ENCODE measurements at regions not wholly inside any gene's neighbourhood (a gene's known extent, or its start where the extent isn't known, plus 50 kb on each side); places are given as distances from the start of the nearest gene placed in this dataset.

- no peak overlapping the region for H2AFZ ChIP-seq (ENCODE audit: low read depth, low read length, severe bottlenecking)
- no peaks in the 10 kb centered on the region for H3K27me3 ChIP-seq (ENCODE audit: low read length)
- H3F3A ChIP-seq (ENCODE audit: insufficient read depth): no peaks in the 10 kb centered on the region
- no peaks in the 10 kb centered on the region for H3K36me3 ChIP-seq (ENCODE audit: low read length)
- no peaks in the 10 kb centered on the region for H4K20me1 ChIP-seq (ENCODE audit: low read depth, low read length)
- no peak overlapping the region for H3K4me2 ChIP-seq (ENCODE audit: low read depth, low read length, poor library complexity, severe bottlenecking)
- no peak overlapping the region for H3K27ac ChIP-seq (ENCODE audit: low read depth, low read length)
- TF ChIP-seq CTCF (IDR thresholded peaks at IDR 0.05; ENCODE audit: insufficient read depth, low read length, poor library complexity, severe bottlenecking) (no peak), EZH2phosphoT487 (conservative IDR thresholded peaks at IDR 0.05; ENCODE audit: low read length) (no peak)
- H3K79me2 ChIP-seq (ENCODE audit: insufficient read depth, low read length): no peaks in the 10 kb centered on the region
- H3K4me3 ChIP-seq (ENCODE audit: insufficient read depth, low read length, poor library complexity, severe bottlenecking): no peak overlapping the region
- no peak overlapping the region for H3K9ac ChIP-seq (ENCODE audit: low read length)
- H3K9me3 ChIP-seq (ENCODE audit: insufficient read depth, low read length): no peaks in the 10 kb centered on the region
- H3K9me2 ChIP-seq (replicated peaks; ENCODE audit: insufficient read depth, low read length): no peaks in the 10 kb centered on the region
These were observed 1463.0 kb downstream of the HACE1 start for GRCh38 chr6:103396768-103397167.

- H3K4me3 ChIP-seq (ENCODE audit: insufficient read depth, low read length, poor library complexity, severe bottlenecking): no peak overlapping the region
- no peaks in the 10 kb centered on the region for H3F3A ChIP-seq (ENCODE audit: insufficient read depth)
- H3K4me2 ChIP-seq (ENCODE audit: low read depth, low read length, poor library complexity, severe bottlenecking): no peak overlapping the region
- H2AFZ ChIP-seq (ENCODE audit: low read depth, low read length, severe bottlenecking): no peak overlapping the region
- H3K27ac ChIP-seq (ENCODE audit: low read depth, low read length): no peak overlapping the region
- no peaks in the 10 kb centered on the region for H3K27me3 ChIP-seq (ENCODE audit: low read length)
- H3K9ac ChIP-seq (ENCODE audit: low read length): no peak overlapping the region
- H3K9me3 ChIP-seq (ENCODE audit: insufficient read depth, low read length): no peaks in the 10 kb centered on the region
- H4K20me1 ChIP-seq (ENCODE audit: low read depth, low read length): no peaks in the 10 kb centered on the region
- no peaks in the 10 kb centered on the region for H3K79me2 ChIP-seq (ENCODE audit: insufficient read depth, low read length)
- no peak for TF ChIP-seq CTCF (IDR thresholded peaks at IDR 0.05; ENCODE audit: insufficient read depth, low read length, poor library complexity, severe bottlenecking)
- no peak for TF ChIP-seq EZH2phosphoT487 (conservative IDR thresholded peaks at IDR 0.05; ENCODE audit: low read length)
- no peaks in the 10 kb centered on the region for H3K36me3 ChIP-seq (ENCODE audit: low read length)
- no peaks in the 10 kb centered on the region for H3K9me2 ChIP-seq (replicated peaks; ENCODE audit: insufficient read depth, low read length)
These were observed 1480.4 kb downstream of the HACE1 start for GRCh38 chr6:103379272-103379671.

- TF ChIP-seq EZH2phosphoT487 (conservative IDR thresholded peaks at IDR 0.05; ENCODE audit: low read length) (no peak), CTCF (IDR thresholded peaks at IDR 0.05; ENCODE audit: insufficient read depth, low read length, poor library complexity, severe bottlenecking) (no peak)
These were observed 1492.5 kb downstream of the HACE1 start for GRCh38 chr6:103367212-103367611.

More at GRCh38 chr6:103367212-103367611, 1492.5 kb downstream of the HACE1 start:
- Histone ChIP-seq H3K4me2 (ENCODE audit: low read depth, low read length, poor library complexity, severe bottlenecking) (no peak overlapping the region), H3K9me3 (ENCODE audit: insufficient read depth, low read length) (no peaks in the 10 kb centered on the region), H3K79me2 (ENCODE audit: insufficient read depth, low read length) (no peaks in the 10 kb centered on the region), H3K9me2 (replicated peaks; ENCODE audit: insufficient read depth, low read length) (no peaks in the 10 kb centered on the region), H3K4me3 (ENCODE audit: insufficient read depth, low read length, poor library complexity, severe bottlenecking) (no peak overlapping the region), H3K27ac (ENCODE audit: low read depth, low read length) (no peak overlapping the region), H3K9ac (ENCODE audit: low read length) (no peak overlapping the region), H2AFZ (ENCODE audit: low read depth, low read length, severe bottlenecking) (no peak overlapping the region), H3F3A (ENCODE audit: insufficient read depth) (no peaks in the 10 kb centered on the region), H3K27me3 (ENCODE audit: low read length) (no peaks in the 10 kb centered on the region), H4K20me1 (ENCODE audit: low read depth, low read length) (no peaks in the 10 kb centered on the region), H3K36me3 (ENCODE audit: low read length) (no peaks in the 10 kb centered on the region)
